NK-92 treated with Interleukin-12 subunit alpha and Interleukin-12 subunit beta, amount 100 ng/mL, for 24 hours (cell line): ENCODE measurements at regions not wholly inside any gene's neighbourhood (a gene's known extent, or its start where the extent isn't known, plus 50 kb on each side); places are given as distances from the start of the nearest gene placed in this dataset.

Experiments used
- DNase-seq: peaks from one replicate; lab custom pipeline; 2025; lab: John Stamatoyannopoulos, UW

DNA sequence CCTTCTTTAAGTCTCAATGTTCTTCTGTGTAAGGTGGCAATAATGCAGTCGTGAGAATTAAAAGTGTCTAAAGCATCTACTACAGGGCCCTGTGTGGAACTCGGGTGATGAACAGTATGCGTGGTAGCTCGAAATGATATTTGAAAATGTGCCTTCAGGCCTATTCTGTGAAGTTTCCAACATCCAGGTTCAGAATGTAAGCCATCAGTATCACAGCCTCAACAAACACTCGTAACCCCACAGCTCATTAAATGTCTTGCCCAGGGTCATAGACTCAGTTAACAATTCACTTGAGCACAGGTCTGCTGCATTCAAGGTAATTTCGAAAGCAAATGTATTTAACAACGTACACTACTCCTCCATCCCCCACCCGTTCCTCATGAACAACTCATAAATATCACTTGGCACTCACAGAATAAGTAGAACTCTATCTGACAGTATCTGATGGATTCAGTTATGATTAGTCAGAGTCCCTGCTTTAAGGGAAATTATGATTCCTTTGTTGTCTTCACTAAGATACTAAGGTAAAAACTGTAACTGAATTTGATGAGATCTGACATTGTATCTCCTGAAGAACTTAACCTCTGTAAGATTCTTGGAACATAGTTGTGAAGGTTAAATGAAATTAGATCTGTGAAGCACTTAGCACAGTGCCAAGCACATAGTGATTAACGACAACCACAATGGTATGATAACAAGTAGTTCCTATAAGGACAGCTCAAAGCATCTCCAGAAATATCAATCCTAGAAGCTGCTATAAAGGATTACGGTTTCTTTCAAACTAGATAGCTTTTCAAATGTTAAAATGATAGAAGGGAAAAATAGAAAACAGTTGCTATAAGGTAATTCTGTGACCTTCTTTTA is 642.3 kb downstream of the TBL1XR1 start:
- no peak for DNase-seq

DNA sequence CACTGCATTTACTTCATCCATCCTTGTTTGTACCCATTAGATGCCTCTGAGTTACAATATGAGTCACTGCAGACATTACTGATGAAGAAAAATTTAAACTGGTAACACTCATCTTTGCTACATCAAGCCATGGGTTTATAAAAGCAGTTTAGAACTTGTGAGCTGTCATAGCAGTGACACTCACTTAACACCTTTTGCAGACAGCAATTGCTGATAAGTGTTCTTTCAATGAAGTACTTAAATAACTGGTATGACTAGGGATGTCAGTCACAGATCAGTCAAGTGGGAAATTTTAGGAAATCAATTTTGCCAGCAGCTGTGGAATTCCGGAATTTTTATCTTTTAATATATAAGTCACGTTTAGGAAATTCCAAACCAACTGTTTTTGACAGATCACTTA is 643.0 kb downstream of the TBL1XR1 start:
- DNase-seq, result no peak

DNA sequence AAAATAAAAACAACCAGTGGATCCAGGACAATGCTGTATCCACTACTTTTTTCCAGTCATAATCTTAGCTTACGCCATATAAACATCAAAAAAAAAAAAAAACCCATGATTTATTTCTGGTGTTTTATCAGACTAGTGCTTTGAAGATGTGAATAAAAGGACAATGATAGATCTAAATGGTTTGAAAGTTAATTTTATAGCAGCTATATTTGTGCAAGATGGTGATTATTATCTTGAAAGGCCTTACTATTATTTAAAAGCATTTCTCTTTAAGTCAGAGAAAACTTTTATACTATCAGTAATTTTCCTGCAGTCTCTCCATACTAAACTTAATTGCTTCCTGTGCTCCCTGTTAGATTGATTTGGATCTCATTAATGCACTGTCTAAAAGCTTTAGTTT is 670.3 kb downstream of the TBL1XR1 start:
- no peak for DNase-seq

DNA sequence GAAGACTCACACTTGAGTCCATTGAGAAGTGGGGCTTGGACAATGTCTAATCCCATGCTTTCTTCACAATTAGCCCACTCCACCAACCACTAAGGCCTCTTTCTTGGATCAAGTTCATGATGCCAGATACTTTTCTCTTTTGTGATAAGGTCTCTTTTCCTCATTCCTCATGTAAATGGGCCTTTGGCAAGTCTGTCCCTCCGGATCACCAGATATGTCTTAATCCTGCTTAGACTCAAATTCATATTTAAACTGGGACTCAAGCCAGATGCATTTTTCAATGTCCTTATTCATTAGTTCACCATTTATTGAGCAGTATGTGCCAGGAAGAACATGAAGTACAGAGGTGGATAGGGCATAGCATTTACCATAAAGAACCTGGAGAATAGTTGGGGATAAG is 671.1 kb downstream of the TBL1XR1 start:
- DNase-seq, result no peak

DNA sequence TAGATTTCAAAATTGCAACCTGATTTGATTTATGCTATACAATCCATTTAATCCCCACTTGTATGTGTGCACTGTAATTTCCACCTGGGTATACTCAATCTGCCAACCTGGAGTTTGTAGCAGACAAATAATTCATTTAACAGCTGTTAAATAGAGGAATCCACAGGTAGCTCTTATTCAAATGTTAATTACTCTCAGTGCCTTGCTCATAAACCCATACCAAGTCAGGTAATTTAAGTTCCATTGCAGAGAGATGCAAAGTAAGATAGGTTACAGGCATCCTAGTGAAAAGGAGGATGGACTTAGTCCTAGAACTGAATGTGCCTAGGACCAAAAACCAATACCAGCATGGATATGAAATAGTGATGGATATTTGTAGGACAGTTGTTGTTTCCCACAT is 674.2 kb downstream of the TBL1XR1 start:
- DNase-seq, result no peak

DNA sequence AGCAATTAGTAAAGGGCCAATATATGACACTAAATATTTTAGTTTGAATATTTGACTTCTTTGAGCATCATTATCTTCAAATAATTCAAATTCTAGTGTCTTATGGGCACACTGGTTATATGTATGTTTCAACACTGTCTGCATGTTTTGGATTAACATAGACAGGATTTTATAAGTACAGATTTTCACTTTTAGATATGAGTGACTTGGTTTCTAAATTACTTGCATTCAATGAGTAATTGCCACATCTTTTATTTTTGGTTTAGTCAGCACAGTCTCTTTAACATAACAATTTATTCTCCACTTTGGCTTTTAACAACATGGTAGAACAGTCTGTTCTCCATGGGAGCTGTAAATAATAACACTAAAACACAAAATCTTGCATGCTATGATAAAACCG is 674.8 kb downstream of the TBL1XR1 start:
- no peak for DNase-seq

DNA sequence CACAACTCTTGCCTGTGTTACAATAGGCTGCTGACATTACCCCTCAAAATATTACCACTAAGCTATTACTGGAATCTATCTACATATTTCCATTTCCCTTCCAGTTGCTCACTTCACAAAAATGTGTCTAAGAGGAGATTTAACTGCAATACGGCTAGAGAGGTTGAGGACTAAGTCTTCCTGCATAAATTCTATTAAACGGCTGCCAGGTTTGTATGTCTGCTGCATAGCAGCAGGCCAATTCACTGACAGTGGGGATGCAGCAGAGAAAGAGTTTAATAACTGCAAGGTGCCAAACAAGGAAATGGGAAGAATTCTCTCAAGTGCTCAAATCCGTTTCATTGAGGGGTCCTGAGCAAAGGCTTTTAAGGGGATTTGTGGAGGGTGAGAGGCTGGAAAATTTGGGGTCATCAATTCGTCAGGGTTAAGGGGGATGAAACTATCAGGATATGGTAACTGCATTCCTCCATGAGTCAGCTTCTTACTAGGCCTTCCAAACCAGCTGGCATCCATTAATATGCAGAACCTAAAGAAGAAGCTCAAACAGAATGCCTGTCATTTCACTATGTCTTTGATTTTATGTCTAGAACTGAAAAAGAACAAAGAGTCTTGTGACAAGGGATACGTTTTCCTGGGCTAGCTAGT is 675.6 kb downstream of the TBL1XR1 start:
- DNase-seq, result no peak

DNA sequence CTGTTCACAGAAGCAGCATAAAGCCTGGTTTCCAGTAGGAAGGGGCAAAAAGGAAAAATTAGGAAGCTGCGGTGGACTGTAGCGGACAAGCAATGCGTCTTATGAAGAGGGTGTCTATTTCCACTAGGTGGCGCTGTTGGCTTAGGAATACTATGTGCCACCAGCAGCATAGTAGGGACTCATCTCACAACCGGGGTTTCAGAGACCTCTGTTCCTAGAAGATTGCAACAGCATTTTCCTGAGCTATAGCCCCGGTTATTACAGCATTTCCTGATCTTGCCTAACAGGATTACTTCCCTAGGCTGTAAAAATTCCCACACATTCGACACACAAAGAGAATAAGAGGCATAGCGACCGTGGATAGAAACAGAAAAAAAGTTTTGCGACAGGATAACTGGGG is 683.0 kb downstream of the TBL1XR1 start:
- peak; percentile 35 for DNase-seq

DNA sequence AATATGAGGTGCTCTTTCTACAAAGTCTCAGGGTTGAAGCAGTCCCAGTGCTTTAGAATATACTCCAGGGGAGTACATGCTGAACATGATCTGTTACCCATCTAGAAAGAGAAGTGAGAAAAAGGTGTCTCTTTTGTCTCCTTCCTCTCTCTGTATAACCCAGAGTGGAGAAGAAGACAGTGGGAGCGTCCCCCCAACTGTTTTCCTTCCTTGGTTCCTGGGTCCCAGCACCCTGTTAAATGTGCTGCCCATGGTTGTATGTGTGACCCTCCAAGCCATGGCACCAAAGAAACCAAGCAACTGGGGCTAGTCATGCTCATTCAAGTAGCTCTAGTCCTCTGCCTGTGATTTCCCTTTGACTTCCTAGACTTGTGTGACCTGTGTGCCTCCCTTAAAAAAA is 683.7 kb downstream of the TBL1XR1 start:
- DNase-seq, result no peak

DNA sequence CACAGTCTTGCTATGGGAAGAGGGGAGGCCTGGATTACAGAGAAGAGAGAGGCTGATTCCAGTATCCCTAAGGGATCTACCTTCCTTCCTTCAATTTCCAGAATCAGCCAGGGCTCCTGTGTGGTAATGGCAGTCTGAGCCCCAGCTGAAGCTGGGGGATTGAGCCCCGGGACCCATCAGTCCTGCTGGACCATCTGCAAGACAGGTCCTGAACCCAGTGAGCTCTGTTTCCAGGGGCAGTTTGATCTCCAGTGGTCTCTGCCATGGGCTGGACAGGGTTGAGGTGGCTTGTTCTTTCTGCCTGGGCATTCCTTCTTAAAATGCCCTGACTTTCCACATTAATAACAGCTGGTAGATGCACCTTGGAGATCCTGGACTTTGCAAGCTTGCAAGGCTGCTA is 685.2 kb downstream of the TBL1XR1 start:
- DNase-seq, result no peak

DNA sequence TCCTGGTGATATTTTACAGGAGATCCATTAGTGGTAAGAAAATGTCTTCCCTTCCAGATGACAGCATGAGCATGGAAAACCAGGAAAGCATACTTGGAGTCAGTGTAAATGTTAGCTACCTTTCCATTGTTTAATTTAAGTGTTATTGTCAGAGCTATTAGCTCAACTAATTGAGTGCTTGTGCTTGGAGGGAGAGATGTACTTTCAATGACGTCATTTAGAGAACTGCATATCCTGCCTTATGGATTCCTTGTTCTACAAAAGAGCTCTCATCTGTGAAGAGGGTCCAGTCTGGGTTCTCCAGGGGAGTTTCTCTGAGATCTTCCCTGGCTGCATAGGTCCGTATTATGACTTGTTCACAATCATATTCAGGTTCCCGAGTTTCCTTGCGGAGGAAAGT is 687.2 kb downstream of the TBL1XR1 start:
- no peak for DNase-seq

DNA sequence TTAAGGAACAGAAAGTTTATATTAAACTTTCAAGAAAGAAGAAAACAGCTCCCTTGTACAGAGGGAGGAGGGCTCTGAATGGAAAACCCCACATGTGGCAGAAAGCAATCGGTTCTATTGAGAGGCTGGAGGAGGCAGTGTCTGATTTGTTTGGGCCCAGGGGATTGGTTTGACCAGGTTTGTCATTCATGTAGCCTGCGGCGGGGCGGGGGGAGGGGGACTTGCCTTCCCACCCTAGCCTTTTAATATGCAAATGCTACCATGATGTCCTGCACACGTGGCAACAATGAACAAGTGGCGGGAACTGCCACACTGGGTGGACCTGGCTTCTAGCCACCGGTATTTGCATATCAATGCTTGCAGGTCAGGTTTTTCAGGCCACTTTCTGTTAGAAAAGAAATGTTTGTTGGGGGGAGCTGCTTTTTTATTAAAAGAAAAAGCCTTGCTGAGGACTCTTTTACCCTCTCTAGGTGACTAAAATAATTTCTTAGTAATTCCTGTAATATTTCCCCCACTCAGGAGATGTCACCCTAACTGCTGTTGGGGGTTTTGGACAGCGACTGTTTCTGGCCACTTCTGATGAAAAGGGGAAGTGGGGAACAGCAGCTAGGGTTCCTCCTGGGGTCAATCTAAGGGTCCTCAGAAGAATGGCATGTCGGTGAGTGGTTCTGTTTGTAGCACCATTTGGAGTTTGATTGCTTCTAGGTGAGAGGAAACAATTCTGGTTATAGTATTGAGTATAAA is 691.2 kb downstream of the TBL1XR1 start:
- no peak for DNase-seq

DNA sequence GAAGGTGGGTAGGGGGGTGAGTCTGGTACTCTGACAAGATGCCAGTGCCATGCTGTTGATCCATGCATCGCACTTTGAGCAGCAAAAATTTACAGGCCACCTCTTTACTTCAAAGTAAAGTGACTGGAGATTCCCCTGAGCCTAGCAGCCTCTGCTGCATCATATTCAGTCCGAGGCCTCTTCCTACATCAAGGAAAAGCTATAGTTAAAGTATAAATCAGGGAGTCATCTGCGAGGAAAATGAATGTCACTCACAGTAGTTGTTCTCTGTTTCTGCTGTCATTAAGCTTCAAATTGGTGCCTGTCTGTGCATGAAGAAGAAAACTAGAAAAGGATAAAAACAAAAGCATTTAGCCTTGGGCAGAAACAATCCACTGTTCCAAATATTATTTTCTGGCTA is 706.2 kb downstream of the TBL1XR1 start:
- DNase-seq, result no peak

DNA sequence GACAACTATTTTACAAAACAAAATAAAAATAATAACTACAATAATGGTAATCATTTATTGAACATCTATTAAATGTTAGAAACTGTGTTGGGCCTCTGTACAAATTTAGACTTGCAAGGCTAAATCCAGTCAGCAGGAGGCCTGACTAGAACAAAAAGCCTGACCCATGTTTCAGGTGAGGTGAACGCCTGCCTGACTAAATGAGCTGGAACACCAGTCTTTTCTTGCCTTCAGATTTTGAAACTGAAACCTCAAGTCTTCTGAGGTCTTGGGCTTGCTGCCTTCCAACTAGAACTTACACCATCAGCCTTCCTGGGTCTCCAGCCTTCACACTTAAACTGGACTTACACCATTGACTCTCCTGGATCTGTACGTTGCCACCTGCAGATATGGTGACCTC is 706.9 kb downstream of the TBL1XR1 start:
- no peak for DNase-seq

DNA sequence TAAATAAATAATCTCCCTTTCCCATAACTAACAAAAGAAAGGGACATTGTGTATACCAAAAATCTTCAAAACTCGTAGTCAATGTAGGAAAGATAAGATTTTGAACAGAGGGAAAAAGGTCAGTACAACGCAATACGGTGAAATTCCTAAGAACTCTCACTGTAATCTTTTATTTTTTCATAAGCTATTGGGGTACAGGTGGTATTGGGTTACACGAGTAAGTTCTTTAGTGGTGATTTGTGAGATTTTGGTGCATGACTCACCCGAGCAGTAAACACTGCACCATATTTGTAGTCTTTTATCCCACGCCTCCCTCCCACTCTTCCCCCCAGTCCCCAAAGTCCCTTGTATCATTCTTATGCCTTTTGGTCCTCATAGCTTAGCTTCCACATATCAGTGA is 718.0 kb downstream of the TBL1XR1 start:
- no peak for DNase-seq

DNA sequence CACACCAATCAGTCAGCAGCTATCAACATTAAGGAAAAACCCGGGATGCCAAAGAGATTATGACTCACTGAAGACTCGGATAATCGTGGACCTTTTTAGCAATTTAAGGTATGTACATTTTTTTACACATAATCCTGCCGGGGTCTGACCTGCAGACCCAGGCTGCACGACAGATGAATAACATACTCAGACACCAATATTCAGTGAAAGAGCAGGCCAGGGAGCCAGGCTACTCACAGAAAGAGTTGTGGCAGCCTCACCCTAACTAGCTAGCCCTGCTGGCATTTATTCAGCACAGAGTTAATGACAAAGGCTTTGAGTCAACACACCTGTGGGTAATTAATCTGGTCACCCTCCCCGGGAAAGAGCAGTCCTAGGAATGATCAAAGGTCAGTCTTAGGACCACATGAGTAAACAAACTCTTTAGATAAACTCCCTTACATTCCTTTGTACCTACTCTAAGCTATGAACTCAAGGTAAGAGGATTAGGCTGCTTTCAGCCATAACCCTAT is 727.5 kb downstream of the TBL1XR1 start:
- no peak for DNase-seq

DNA sequence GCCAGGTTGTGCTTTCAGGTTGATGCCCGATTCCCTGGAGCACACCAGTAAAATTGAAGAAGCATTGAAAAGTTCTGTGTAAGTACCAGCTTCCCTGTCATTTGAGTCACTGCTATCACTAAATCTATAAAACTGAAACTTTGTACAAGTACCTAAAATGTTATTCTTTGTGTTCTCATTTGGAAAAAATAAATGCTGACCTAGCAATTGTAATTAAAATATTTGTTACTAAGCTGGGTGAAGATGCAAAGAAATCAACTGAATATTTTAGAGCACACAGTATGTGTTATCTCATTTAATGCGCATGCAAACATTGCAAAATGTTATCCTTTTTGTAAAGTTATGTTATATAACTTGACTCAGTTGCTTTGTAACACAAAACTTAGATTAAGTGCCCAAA is 733.7 kb downstream of the TBL1XR1 start:
- no peak for DNase-seq

DNA sequence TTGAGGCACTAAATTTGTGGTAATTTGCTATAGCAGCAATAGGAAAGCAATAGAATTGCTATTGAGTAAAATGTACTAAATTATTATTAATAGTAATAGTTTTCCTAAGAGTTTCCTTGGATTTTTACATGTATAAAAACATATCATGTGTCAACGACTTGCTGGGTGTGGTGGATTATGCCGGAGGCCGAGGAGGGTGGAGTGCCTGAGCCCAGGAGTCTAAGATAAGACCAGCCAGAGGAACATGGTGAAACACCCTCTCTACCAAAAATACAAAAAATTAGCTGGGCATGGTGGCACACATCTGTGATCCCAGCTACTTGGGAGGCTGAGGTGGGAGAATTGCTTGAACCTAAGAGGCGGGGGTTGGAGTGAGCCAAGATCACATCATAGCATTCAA is 749.9 kb downstream of the TBL1XR1 start:
- no peak for DNase-seq

DNA sequence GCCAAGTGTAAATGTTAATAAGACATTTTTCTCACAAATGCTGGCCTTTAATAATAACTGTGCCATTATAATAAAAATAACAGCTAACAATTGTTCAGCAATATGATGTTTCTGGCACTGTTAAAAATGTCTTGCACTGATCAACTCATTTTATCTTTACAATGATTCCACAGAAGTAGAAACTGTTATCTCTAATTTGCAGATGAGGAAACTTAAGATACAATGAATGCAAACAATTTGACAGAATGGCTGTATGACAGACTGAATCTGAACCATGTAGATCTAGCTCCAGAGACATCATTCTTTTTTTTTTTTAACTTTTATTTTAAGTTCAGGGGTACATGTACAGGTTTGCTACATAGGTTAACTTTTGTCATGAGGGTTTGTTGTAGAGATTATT is 755.0 kb downstream of the TBL1XR1 start:
- no peak for DNase-seq

DNA sequence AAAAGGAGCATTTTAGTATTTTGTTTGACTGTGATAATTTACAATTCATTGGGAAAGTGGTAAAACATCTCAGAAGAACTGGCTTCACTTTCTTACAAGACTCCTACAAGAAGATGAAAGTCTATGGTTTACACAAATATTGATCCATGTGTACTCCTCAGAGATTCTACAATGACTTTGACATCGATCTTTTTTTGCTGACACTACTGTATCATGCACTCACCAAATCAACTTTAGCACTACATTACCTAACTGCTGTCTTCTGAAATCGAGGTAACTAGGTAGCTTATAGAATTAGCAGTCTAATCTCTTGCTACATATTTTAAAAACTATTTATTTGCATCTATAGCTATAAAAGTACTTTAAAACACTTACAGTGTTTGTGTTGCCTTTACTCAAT is 757.6 kb downstream of the TBL1XR1 start:
- DNase-seq, result no peak

DNA sequence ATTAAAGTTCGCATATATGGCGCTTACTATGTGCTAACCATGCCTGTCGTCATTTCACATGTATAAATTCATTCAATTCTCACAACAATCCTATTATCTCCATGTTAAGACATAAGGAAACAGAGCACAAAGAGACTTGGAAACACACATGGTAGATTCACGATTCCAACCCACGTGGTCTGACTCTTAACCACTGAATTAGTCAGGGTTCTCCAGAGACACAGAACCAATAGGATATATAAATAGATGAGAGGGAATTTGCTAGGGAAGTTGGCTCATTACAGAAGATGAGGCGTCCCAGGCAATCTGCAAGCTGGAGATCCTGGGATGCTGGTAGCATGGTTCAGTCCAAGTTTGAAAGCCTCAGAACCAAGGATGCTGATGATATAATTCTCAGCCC is 765.3 kb downstream of the TBL1XR1 start:
- no peak for DNase-seq

DNA sequence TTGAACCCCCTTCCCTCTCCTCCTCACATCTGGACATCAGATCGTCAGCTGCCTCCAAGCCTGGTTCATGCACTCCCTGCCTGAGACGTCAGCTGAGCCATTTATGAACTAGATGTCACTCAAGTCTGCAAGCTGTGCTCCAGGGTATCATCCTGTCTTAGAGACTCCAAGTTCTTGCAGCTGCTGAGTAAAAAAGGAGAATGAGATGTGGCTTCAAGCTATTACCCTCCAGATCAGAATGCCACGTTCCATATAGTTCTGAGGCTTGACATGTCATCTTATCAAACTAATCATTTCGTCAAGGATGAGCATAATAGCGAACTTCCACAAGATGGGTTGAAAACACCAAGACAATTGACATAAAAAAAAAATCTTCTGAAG is 766.3 kb downstream of the TBL1XR1 start:
- no peak for DNase-seq
